Brain microvascular endothelial cell (primary cell): ENCODE measurements at regions not wholly inside any gene's neighbourhood (a gene's known extent, or its start where the extent isn't known, plus 50 kb on each side); places are given as distances from the start of the nearest gene placed in this dataset.

ENCODE experiments used
- DNase-seq: peaks from one replicate; pipeline ENCODE4 v3.0.0-alpha.2; 2020
- H3K27ac ChIP-seq: fragments of 250-450 bp; sonication (Bioruptor Pico); 2 replicates; pipeline ENCODE4 v1.5.1; 2020; ENCODE audit warnings: mild to moderate bottlenecking, moderate library complexity
- H3K27me3 ChIP-seq: fragments of 250-450 bp; sonication (Bioruptor Pico); replicated peaks from 2 replicates; pipeline ENCODE4 v1.5.1; 2020; ENCODE audit warnings: mild to moderate bottlenecking
- H3K36me3 ChIP-seq: fragments of 250-450 bp; sonication (Bioruptor Pico); replicated peaks from 2 replicates; pipeline ENCODE4 v1.5.1; 2020; ENCODE audit warnings: mild to moderate bottlenecking
- H3K4me3 ChIP-seq: 2 replicates; pipeline ENCODE4 v1.5.1; 2011; ENCODE audit warnings: low read depth, mild to moderate bottlenecking, control low read depth, low read length, moderate library complexity
- in situ Hi-C: cut with HindIII; loops from 2 replicates; pipeline ENCODE4 v1.10.0; 2017; ENCODE audit warnings: low sequenced_read_pairs, low pct_ligation_motif_present
- TF ChIP-seq, protein P1 (sequence below): IDR thresholded peaks from 2 replicates; pipeline ENCODE4 v1.5.1; 2011; ENCODE audit warnings: low read depth, mild to moderate bottlenecking, moderate library complexity, low read length, control low read depth, inconsistent platforms; ENCODE audit errors: missing control alignments

DNA sequence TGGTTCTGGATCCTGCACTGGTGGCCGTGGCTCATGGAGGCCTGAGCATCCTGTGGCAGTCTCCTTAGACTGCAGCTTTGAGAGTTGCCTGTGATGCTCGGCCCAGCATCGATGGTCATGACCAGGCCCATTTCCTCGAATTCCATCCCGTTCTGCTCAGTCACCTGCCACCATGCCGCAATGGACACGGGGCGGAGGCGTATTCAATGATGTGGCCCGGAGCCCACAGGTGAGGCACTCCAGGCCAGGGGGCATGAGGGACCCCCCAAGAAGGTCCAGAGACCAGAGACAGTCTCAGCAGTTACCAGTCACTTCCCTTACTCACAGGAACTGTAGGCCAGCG, 53.6 kb downstream of the SHANK2 start:
- in situ Hi-C loops, result no loop called here
- Histone ChIP-seq H3K36me3 (no peaks in the 10 kb centered on the region), H3K27me3 (no peaks in the 10 kb centered on the region), H3K27ac (no peak overlapping the region), H3K4me3 (no peak overlapping the region)
- no peak for DNase-seq
- TF ChIP-seq, protein P1, sequence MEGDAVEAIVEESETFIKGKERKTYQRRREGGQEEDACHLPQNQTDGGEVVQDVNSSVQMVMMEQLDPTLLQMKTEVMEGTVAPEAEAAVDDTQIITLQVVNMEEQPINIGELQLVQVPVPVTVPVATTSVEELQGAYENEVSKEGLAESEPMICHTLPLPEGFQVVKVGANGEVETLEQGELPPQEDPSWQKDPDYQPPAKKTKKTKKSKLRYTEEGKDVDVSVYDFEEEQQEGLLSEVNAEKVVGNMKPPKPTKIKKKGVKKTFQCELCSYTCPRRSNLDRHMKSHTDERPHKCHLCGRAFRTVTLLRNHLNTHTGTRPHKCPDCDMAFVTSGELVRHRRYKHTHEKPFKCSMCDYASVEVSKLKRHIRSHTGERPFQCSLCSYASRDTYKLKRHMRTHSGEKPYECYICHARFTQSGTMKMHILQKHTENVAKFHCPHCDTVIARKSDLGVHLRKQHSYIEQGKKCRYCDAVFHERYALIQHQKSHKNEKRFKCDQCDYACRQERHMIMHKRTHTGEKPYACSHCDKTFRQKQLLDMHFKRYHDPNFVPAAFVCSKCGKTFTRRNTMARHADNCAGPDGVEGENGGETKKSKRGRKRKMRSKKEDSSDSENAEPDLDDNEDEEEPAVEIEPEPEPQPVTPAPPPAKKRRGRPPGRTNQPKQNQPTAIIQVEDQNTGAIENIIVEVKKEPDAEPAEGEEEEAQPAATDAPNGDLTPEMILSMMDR, result no peak

DNA sequence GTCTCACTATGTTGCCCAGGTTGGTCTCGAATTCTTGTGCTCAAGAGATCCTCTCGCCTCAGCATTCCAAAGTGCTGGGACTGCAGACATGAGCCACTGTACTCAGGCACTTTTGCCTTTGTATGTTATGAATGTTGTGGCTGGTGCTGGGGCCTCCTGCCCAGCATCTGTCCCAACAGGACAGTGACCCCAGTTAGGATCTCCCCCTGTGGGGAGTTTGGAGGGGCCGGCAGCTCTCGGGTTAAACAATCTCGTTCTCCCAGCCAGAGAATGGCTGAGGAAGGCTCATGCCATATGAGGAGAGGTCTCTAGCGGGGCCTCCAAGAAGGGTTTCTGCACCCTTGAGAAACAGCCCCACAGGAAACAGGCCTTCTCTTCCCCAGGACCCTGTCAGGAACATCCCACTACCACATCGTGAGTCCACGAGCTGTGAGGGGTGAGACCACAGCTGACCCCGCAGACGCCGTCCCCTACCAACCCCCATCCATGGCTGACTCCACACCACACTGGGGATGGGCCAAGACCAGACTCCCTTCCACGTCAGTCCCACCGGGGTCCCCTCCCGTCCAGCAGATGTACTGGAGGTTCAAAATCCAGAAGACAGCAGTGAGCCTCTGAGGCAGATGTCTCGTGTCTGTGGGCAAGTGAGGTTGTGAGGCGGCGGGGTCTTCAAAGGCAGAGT, 54.1 kb downstream of the SHANK2 start:
- Histone ChIP-seq H3K27ac (no peak overlapping the region), H3K27me3 (no peaks in the 10 kb centered on the region), H3K36me3 (no peaks in the 10 kb centered on the region), H3K4me3 (no peak overlapping the region)
- TF ChIP-seq, protein P1, result no peak
- no peak for DNase-seq
- in situ Hi-C loops, result no loop called here

DNA sequence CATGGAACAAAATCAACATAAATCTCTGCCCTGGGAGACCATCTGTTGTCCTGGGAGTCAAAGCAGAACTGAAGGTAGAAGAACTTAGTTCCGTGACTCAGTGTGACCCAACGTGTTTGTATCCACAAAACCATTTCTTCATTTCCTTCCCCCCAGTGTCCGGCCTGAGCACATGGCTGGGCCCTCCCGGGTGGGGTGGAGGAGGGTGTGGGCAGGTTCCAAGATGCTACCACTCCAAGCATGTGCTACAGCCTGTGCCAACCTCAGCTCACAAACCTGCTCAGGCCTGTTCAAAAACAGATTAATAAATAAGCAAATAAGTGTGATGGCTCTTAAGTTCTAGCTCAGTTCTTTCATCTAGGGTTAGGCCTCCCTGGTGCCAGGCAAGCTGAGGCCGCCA, 55.3 kb downstream of the SHANK2 start:
- in situ Hi-C loops, result no loop called here
- Histone ChIP-seq H3K36me3 (no peaks in the 10 kb centered on the region), H3K4me3 (no peak overlapping the region), H3K27me3 (no peaks in the 10 kb centered on the region), H3K27ac (no peak overlapping the region)
- TF ChIP-seq, protein P1, result no peak
- DNase-seq, result no peak

DNA sequence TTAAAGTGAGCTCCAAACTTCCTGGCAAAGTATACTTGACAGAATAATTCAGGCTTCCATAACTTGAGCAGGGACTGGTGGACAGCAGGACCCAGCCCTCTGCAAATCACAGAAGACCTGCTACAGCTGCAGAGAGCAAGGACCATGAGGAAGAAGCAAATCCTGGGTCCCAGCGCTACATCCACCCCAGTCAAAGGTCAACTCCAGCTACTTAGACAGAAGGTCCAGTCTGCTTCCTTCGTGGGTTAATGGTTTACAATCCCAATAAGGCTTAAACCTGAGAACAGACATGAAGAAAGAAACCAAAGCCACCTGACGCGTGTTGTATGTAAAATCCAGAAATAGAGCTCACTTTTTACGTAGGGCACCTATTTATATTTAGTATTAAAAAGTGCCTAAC, 57.7 kb downstream of the SHANK2 start:
- Histone ChIP-seq H3K4me3 (no peak overlapping the region), H3K27ac (no peak overlapping the region), H3K36me3 (no peaks in the 10 kb centered on the region), H3K27me3 (no peaks in the 10 kb centered on the region)
- no peak for DNase-seq
- TF ChIP-seq, protein P1, result no peak
- in situ Hi-C loops, result no loop called here

DNA sequence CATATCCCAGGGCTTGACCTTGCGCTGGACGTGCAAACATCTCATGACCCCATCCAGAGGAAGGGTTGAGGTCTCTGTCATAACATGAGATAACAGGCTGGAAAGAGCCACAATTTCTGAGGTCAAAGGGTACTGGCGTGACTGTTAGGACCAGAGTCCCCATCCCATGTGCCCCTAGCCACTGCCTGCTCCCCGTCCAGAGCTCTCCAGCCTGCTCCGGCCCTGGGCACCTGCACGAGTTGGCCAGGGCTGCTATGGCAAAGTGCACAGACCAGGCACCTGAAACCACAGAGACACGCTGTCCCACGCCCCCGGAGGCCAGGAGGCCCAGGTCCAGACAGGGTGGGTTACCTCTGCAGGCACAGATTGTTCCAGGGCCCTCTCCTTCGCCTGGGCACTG, 58.9 kb downstream of the SHANK2 start:
- Histone ChIP-seq H3K4me3 (no peak overlapping the region), H3K36me3 (no peaks in the 10 kb centered on the region), H3K27me3 (no peaks in the 10 kb centered on the region), H3K27ac (no peak overlapping the region)
- DNase-seq, result no peak
- in situ Hi-C loops, result no loop called here
- TF ChIP-seq, protein P1, result no peak

DNA sequence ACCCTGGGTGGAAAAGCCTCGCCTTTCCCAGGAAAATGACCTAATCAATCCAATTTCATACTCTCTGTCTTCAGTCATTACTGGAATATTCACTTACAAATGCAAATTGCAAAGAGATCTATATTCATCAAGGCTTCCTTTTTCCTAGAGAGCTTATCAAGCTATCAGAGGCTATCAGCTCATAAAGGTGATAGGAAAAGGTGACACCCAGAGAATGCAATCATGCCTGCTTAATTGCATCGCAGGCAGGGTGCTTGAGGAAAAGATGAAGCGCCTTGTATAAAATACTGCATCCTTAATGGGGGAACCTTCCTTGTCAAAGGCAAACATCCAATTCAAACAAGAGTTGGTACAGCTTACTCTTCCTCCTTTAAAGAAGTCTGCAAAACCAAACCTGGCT, 59.7 kb downstream of the SHANK2 start:
- H3K36me3 ChIP-seq, result no peaks in the 10 kb centered on the region
- TF ChIP-seq, protein P1, result no peak
- in situ Hi-C loops, result no loop called here
- no peak for DNase-seq
- H3K4me3 ChIP-seq, result no peak overlapping the region
- H3K27ac ChIP-seq, result no peak overlapping the region
- no peaks in the 10 kb centered on the region for H3K27me3 ChIP-seq
